Prostate gland (tissue), 2 donors: ENCODE measurements at regions not wholly inside any gene's neighbourhood (a gene's known extent, or its start where the extent isn't known, plus 50 kb on each side); places are given as distances from the start of the nearest gene placed in this dataset.

Experiments
- CTCF ChIP-seq, 4 experiments: fragments of 200-600 bp in 2 of 4; fragments of 450-650 bp in 2 of 4; sonication (generic) in 2 of 4; IDR thresholded peaks; 1 replicate in 3 of 4; 2 replicates in 1 of 4; pipeline ENCODE4 v1.5.1; 2016 to 2019; ENCODE audit warnings: antibody characterized with exemption in 4 of 4, mild to moderate bottlenecking in 2 of 4, moderate library complexity in 2 of 4
- POLR2A ChIP-seq: fragments of 450-650 bp; IDR thresholded peaks from one replicate; pipeline ENCODE4 v1.6.1; 2016; ENCODE audit warnings: antibody characterized with exemption, mild to moderate bottlenecking
- POLR2AphosphoS5 ChIP-seq: sonication (generic); formaldehyde crosslinking; IDR thresholded peaks from one replicate; pipeline ENCODE4 v1.6.1; 2017; ENCODE audit warnings: antibody characterized with exemption

DNA sequence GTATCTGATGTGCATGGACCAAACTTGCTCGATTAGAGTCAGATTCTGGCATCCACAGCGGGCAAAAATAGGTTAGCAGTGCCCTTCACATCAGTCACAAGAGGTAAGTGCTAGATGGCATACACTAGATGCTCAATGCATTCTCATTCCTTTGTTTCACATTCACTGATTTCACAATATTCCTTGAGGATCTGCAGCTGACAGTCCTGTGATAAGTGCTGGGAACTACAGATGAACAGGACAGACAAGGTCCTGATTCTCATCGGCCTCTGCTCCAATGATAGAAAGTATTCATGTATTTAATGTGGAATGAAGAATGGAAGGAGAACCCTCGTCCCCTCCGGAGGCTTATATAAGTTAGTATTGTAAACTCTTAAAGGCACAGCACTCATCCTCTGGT is 96.8 kb upstream of the SERPINE2 start:
- TF ChIP-seq POLR2A (no peak), CTCF (IDR thresholded peaks at IDR 0.05) (no peak), POLR2AphosphoS5 (no peak)
